ENCODE measurements at regions not wholly inside any gene's neighbourhood (a gene's known extent, or its start where the extent isn't known, plus 50 kb on each side); places are given as distances from the start of the nearest gene placed in this dataset.

DNA sequence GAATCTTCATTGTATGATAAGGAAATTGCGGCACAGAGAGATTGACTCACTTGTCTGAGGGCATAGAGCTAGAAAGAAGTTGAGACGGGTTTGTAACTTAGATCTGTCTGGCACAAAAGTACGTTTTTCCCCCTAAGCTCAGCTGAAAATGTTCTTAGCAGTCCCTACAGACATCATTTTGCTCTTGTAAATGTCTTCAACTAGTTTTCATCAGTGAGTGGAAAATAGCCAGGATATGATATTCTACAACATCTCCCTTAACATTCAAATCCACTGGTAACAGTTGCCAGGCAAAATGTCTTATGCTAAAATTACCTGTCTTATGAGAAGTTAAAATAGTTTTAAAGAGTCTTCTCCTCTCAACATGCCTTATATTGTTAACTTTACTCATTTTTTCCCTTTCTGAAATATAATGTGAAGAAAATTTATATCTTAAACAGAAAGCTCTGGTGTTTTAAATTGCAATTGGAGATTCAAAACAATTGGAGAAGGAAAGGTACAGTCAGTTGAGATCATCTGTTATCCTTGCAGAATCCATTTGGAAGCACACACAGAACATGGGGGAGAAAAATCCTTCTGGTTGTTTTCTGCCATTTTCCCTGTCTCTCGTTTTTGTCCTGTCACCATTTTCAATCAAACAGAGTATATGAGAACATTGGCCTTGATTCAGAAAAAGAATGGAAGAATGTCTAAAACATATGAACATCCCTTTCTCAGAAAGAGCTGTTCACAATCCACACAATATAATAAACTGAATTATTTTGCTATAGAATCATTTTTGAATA, 255.0 kb downstream of the TRIB2 start:
- Mint-ChIP-seq H3K27ac (no peak overlapping the region), H3K4me1 (no peaks in the 10 kb centered on the region), H3K27me3 (peaks cover 44% of the 10 kb centered on the region), H3K4me3 (no peak overlapping the region), H3K9me3 (ENCODE audit: insufficient read depth) (peaks cover 8% of the 10 kb centered on the region)
- TF ChIP-seq EZH2 (IDR thresholded peaks at IDR 0.05; ENCODE audit: borderline replicate concordance, insufficient read depth, low read depth, low read length, poor library complexity, severe bottlenecking) = no peak
- TF ChIP-seq, protein P1, sequence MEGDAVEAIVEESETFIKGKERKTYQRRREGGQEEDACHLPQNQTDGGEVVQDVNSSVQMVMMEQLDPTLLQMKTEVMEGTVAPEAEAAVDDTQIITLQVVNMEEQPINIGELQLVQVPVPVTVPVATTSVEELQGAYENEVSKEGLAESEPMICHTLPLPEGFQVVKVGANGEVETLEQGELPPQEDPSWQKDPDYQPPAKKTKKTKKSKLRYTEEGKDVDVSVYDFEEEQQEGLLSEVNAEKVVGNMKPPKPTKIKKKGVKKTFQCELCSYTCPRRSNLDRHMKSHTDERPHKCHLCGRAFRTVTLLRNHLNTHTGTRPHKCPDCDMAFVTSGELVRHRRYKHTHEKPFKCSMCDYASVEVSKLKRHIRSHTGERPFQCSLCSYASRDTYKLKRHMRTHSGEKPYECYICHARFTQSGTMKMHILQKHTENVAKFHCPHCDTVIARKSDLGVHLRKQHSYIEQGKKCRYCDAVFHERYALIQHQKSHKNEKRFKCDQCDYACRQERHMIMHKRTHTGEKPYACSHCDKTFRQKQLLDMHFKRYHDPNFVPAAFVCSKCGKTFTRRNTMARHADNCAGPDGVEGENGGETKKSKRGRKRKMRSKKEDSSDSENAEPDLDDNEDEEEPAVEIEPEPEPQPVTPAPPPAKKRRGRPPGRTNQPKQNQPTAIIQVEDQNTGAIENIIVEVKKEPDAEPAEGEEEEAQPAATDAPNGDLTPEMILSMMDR (IDR thresholded peaks at IDR 0.05) = no peak
- Histone ChIP-seq H3K27ac (ENCODE audit: low read length in 2 of 2) (no peak overlapping the region), H2AFZ (ENCODE audit: insufficient read depth, low read depth, low read length, poor library complexity, severe bottlenecking) (no peak overlapping the region), H3K4me1 (ENCODE audit: control insufficient read depth in 2 of 2, insufficient read depth in 2 of 2, low read length in 2 of 2) (no peaks in the 10 kb centered on the region), H4K20me1 (ENCODE audit: control insufficient read depth, insufficient read depth, low read length, poor library complexity, severe bottlenecking) (no peaks in the 10 kb centered on the region), H3K36me3 (replicated peaks in 1 of 2; ENCODE audit: control extremely low read depth in 1 of 2, control insufficient read depth in 1 of 2, extremely low read depth in 1 of 2, insufficient read depth in 2 of 2, low read length in 1 of 2) (no peaks in the 10 kb centered on the region), H3K9ac (ENCODE audit: low read length) (no peak overlapping the region), H3K4me2 (replicated peaks; ENCODE audit: low read depth, low read length, poor library complexity, severe bottlenecking) (no peak overlapping the region), H3K27me3 (replicated peaks in 1 of 4; ENCODE audit: control extremely low read depth in 1 of 4, control insufficient read depth in 3 of 4, insufficient read depth in 4 of 4, low read length in 3 of 4) (peaks cover 0 to 7% (median 2%) of the 10 kb centered on the region in 4 experiments), H3K4me3 (ENCODE audit: control extremely low read depth in 1 of 5, extremely low read depth in 1 of 5, insufficient read depth in 1 of 5, low read depth in 2 of 5, low read length in 4 of 5) (no peak overlapping the region), H3K79me2 (ENCODE audit: control insufficient read depth, insufficient read depth, low read length) (no peaks in the 10 kb centered on the region), H3K9me3 (ENCODE audit: control extremely low read depth in 1 of 3, control insufficient read depth in 2 of 3, insufficient read depth in 1 of 3, low read length in 2 of 3) (peaks cover 0 to 7% (median 1%) of the 10 kb centered on the region in 3 donors)
- no peak for DNase-seq
- intact Hi-C loops (cut with micrococcal nuclease) = no loop called here
- ATAC-seq (ENCODE audit: low read depth) = no peak
- WGBS (ENCODE audit: insufficient coverage) = no CpG with 5 or more reads among the region's 4 CpGs
- POLR2A ChIA-PET = no interaction called here
- CTCF ChIA-PET = no interaction called here

DNA sequence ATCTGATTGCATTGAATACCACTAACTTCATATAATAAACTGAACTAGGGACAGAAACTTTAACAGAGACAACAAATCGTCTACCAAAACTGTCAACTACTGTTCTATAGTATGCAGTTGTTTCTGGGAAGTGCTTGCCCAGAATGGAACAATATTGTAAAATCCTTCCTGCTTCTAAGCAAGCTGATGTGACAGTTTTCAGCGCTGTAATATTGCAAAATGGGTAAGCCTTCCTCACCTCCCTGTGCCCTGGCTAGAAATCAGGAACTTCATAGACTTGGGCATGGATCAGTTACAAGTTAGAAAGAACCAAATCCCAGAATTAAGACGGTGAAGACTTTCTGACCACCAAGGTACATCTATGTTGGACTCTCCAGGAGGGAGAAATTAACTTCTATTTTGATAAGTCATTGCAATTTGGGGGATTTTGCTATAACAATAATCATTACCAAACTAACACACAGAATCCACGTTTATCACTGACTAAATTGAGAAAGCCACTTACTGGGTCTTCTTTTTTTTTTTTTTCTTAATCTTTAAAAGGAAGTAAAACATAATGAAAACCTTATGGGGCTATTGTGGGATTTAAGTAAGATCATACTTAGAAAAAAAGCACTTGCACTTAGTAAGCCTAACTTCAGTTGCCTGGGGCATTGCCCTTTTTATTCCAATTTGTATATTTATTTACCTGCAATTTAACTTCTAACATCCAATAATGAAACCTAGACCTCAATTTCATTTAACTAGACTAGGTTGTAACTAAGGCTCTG, 261.5 kb downstream of the TRIB2 start:
- peaks cover 0 to 2% (median 0%) of the 10 kb centered on the region in 4 experiments for H3K27me3 ChIP-seq (replicated peaks in 1 of 4; ENCODE audit: control extremely low read depth in 1 of 4, control insufficient read depth in 3 of 4, insufficient read depth in 4 of 4, low read length in 3 of 4)
- H2AFZ ChIP-seq (ENCODE audit: insufficient read depth, low read depth, low read length, poor library complexity, severe bottlenecking) = no peak overlapping the region
- TF ChIP-seq, protein P1 (IDR thresholded peaks at IDR 0.05) = no peak
- no peak for TF ChIP-seq EZH2 (IDR thresholded peaks at IDR 0.05; ENCODE audit: borderline replicate concordance, insufficient read depth, low read depth, low read length, poor library complexity, severe bottlenecking)
- H3K4me3 ChIP-seq (ENCODE audit: control extremely low read depth in 1 of 5, extremely low read depth in 1 of 5, insufficient read depth in 1 of 5, low read depth in 2 of 5, low read length in 4 of 5) = no peak overlapping the region
- H3K27ac Mint-ChIP-seq = no peak overlapping the region
- no peak overlapping the region for H3K4me2 ChIP-seq (replicated peaks; ENCODE audit: low read depth, low read length, poor library complexity, severe bottlenecking)
- peaks cover 27% of the 10 kb centered on the region for H3K27me3 Mint-ChIP-seq
- no peaks in the 10 kb centered on the region for H3K36me3 ChIP-seq (replicated peaks in 1 of 2; ENCODE audit: control extremely low read depth in 1 of 2, control insufficient read depth in 1 of 2, extremely low read depth in 1 of 2, insufficient read depth in 2 of 2, low read length in 1 of 2)
- no peaks in the 10 kb centered on the region for H3K79me2 ChIP-seq (ENCODE audit: control insufficient read depth, insufficient read depth, low read length)
- intact Hi-C loops (cut with micrococcal nuclease) = no loop called here
- H3K27ac ChIP-seq (ENCODE audit: low read length in 2 of 2) = no peak overlapping the region
- H3K9ac ChIP-seq (ENCODE audit: low read length) = no peak overlapping the region
- peaks cover 2% of the 10 kb centered on the region for H3K9me3 Mint-ChIP-seq (ENCODE audit: insufficient read depth)
- peaks cover 0 to 4% (median 0%) of the 10 kb centered on the region in 3 donors for H3K9me3 ChIP-seq (ENCODE audit: control extremely low read depth in 1 of 3, control insufficient read depth in 2 of 3, insufficient read depth in 1 of 3, low read length in 2 of 3)
- no peaks in the 10 kb centered on the region for H3K4me1 Mint-ChIP-seq
- H3K4me3 Mint-ChIP-seq = no peak overlapping the region
- DNase-seq (no peak), ATAC-seq (ENCODE audit: low read depth) (no peak)
- H4K20me1 ChIP-seq (ENCODE audit: control insufficient read depth, insufficient read depth, low read length, poor library complexity, severe bottlenecking) = no peaks in the 10 kb centered on the region
- no CpG with 5 or more reads among the region's 4 CpGs for WGBS (ENCODE audit: insufficient coverage)
- ChIA-PET CTCF (no interaction called here), POLR2A (no interaction called here)
- no peaks in the 10 kb centered on the region for H3K4me1 ChIP-seq (ENCODE audit: control insufficient read depth in 2 of 2, insufficient read depth in 2 of 2, low read length in 2 of 2)

Data from B cell (primary cell).